Endothelial cell of umbilical vein (primary cell): ENCODE measurements at regions not wholly inside any gene's neighbourhood (a gene's known extent, or its start where the extent isn't known, plus 50 kb on each side); places are given as distances from the start of the nearest gene placed in this dataset.

Experiments used
- BruUV-seq: library from RNA; stranded (reverse); fragments of 400-500 nt; replicated peaks from 2 replicates; lab custom pipeline; 2021; lab: Mats Ljungman, UMichigan
- CTCF ChIA-PET: fragments of 300-600, 350-600 bp; sonication (Branson Sonifier 250); formaldehyde crosslinking; loops from one replicate; lab custom pipeline; 2021; ENCODE audit warnings: antibody characterized with exemption, inconsistent platforms; lab: Charles Lee
- POLR2A ChIA-PET: fragments of 300-600, 350-600 bp; sonication (Branson Sonifier 250); formaldehyde crosslinking; loops from one replicate; lab custom pipeline; 2021; ENCODE audit warnings: antibody characterized with exemption, inconsistent platforms; lab: Charles Lee
- DNase-seq: peaks from one replicate; pipeline ENCODE4 v3.0.0-alpha.2; 2011; ENCODE audit warnings: low read depth, low spot score
- FAIRE-seq: peaks from 2 replicates; lab custom pipeline; 2011; peaks lifted over from hg19 to GRCh38; lab: Jason Lieb, UNC
- H2AFZ ChIP-seq: 2 replicates; pipeline ENCODE4 v1.6.0; 2012; ENCODE audit warnings: low read depth, low read length, control low read depth, inconsistent platforms
- H3K27ac ChIP-seq: 2 replicates; pipeline ENCODE4 v1.5.1; 2011; ENCODE audit warnings: low read depth, mild to moderate bottlenecking, control low read depth, low read length, moderate library complexity; ENCODE audit not compliant: insufficient read depth
- H3K27me3 ChIP-seq, 2 experiments: 2 replicates each; pipeline versions ENCODE4 v1.6.0 to v1.6.1; 2011; ENCODE audit warnings: low read length in 2 of 2, mixed read lengths in 1 of 2; ENCODE audit not compliant: control insufficient read depth in 2 of 2, insufficient read depth in 2 of 2
- H3K36me3 ChIP-seq, 2 experiments: 2 replicates in 1 of 2; 3 replicates in 1 of 2; pipeline ENCODE4 v1.5.1; 2011; ENCODE audit warnings: low read length in 2 of 2, mild to moderate bottlenecking in 1 of 2, moderate library complexity in 1 of 2; ENCODE audit not compliant: control insufficient read depth in 2 of 2, insufficient read depth in 2 of 2; ENCODE audit errors: extremely low read depth in 1 of 2
- H3K4me1 ChIP-seq: 3 replicates; pipeline ENCODE4 v1.5.1; 2011; ENCODE audit warnings: mild to moderate bottlenecking, low read length; ENCODE audit not compliant: control insufficient read depth, insufficient read depth; ENCODE audit errors: extremely low read depth
- H3K4me2 ChIP-seq: 2 replicates; pipeline ENCODE4 v1.6.1; 2011; ENCODE audit warnings: low read length, control low read depth, mixed read lengths; ENCODE audit not compliant: insufficient read depth
- H3K4me3 ChIP-seq, 3 experiments: fragments of 200-600 bp in 1 of 3; sonication (generic), shearing (Covaris generic) in 1 of 3; replicated peaks in 1 of 3; 2 replicates each; pipeline ENCODE4 v1.5.1; 2011 to 2016; ENCODE audit warnings: control low read depth in 3 of 3, low read length in 3 of 3, mild to moderate bottlenecking in 2 of 3, inconsistent platforms in 1 of 3, low read depth in 1 of 3, moderate library complexity in 1 of 3; ENCODE audit not compliant: insufficient read depth in 1 of 3
- H3K79me2 ChIP-seq: 2 replicates; pipeline ENCODE4 v1.6.0; 2012; ENCODE audit warnings: low read length, inconsistent platforms; ENCODE audit not compliant: control insufficient read depth, insufficient read depth
- H3K9ac ChIP-seq: replicated peaks from 2 replicates; pipeline ENCODE3; 2011; ENCODE audit warnings: low read length, control low read depth; ENCODE audit not compliant: insufficient read depth; ENCODE audit errors: extremely low read depth
- H3K9me1 ChIP-seq: replicated peaks from 3 replicates; pipeline ENCODE4 v1.6.0; 2011; ENCODE audit warnings: mild to moderate bottlenecking, low read length; ENCODE audit not compliant: control insufficient read depth, insufficient read depth; ENCODE audit errors: extremely low read depth
- H3K9me3 ChIP-seq: replicated peaks from 2 replicates; pipeline ENCODE4 v1.5.1; 2012; ENCODE audit warnings: low read length, inconsistent platforms; ENCODE audit not compliant: control insufficient read depth, insufficient read depth
- H4K20me1 ChIP-seq: replicated peaks from 2 replicates; pipeline ENCODE3; 2011; ENCODE audit warnings: mild to moderate bottlenecking, low read length; ENCODE audit not compliant: control insufficient read depth, insufficient read depth; ENCODE audit errors: extremely low read depth
- CTCF ChIP-seq, 2 donors: IDR thresholded peaks; 1 replicate in 1 of 2; 2 replicates in 1 of 2; pipeline ENCODE4 v1.5.1; 2011; ENCODE audit warnings: low read length in 2 of 2, mild to moderate bottlenecking in 2 of 2, moderate library complexity in 2 of 2, control low read depth in 1 of 2, inconsistent platforms in 1 of 2, low read depth in 1 of 2; ENCODE audit not compliant: insufficient read depth in 1 of 2; ENCODE audit errors: extremely low read depth in 1 of 2
- EZH2 ChIP-seq: IDR thresholded peaks from 2 replicates; pipeline ENCODE4 v1.6.1; 2012; ENCODE audit warnings: borderline replicate concordance, low read depth, mild to moderate bottlenecking, moderate library complexity, low read length, inconsistent platforms; ENCODE audit not compliant: severe bottlenecking
- FOS ChIP-seq: IDR thresholded peaks from 2 replicates; pipeline ENCODE4 v1.6.1; 2011; ENCODE audit warnings: mild to moderate bottlenecking, low read length, moderate library complexity, borderline replicate concordance; ENCODE audit not compliant: insufficient read depth
- GATA2 ChIP-seq: IDR thresholded peaks from 2 replicates; pipeline ENCODE4 v1.7.0; 2011; ENCODE audit warnings: low read depth, mild to moderate bottlenecking, moderate library complexity, mixed read lengths, low read length; ENCODE audit not compliant: insufficient read length, insufficient read depth
- JUN ChIP-seq: IDR thresholded peaks from 2 replicates; pipeline ENCODE4 v1.6.1; 2011; ENCODE audit warnings: borderline replicate concordance, low read depth; ENCODE audit not compliant: insufficient read length, insufficient read depth
- MYC ChIP-seq: IDR thresholded peaks from one replicate; pipeline ENCODE4 v1.6.1; 2011; ENCODE audit warnings: mild to moderate bottlenecking, low read depth, low read length
- POLR2A ChIP-seq: IDR thresholded peaks from 2 replicates; pipeline ENCODE4 v1.6.1; 2012; ENCODE audit warnings: low read depth, mild to moderate bottlenecking, control low read depth, low read length
- POLR2AphosphoS5 ChIP-seq: IDR thresholded peaks from 2 replicates; pipeline ENCODE4 v1.6.1; 2012; ENCODE audit warnings: low read depth, mild to moderate bottlenecking, control low read depth, low read length, moderate library complexity; ENCODE audit not compliant: insufficient read depth
- dilution Hi-C: fragments of 300-500 bp; cut with MboI; formaldehyde crosslinking; loops from one replicate; pipeline ENCODE4 v1.15.0; 2019; ENCODE audit warnings: low sequenced_read_pairs; ENCODE audit not compliant: extremely low pct_ligation_motif_present
- intact Hi-C: fragments of 100-400 bp; cut with micrococcal nuclease; formaldehyde crosslinking; loops from one replicate; pipeline ENCODE4 v1.10.0; 2022
- TF ChIP-seq, protein P1 (sequence below): IDR thresholded peaks from 2 replicates; pipeline ENCODE4 v1.6.1; 2011; ENCODE audit not compliant: insufficient read depth, insufficient read length

DNA sequence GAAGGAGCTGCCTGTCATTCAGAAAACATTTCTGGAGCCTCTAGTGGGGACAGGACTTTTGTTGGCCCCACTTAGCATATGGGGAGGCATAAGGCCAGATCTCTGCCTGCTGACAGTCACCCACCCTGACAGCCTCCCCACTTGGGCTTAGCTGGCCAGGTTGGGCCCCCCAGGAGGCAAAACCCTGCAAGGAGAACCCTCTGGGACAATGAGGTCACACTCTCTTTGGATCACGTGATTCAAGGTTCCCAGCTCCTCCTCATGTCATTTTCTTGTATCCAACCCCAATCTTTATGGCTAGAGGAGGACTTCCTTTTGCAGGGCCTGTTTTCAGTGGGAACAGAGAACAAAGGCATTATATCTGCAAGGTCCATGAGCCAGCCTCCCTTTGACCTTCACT lies 60.0 kb downstream of the NAV1 start:
- CTCF ChIA-PET: interaction anchor here (2.8 kb wide), 1 partner anchor 39 kb away, joined by 8 read pairs; no protein-coding TSS in a partner anchor

More for the DNA sequence above, 60.0 kb downstream of the NAV1 start:
- intact Hi-C loops (no loop called here), dilution Hi-C loops (no loop called here)
- TF ChIP-seq, protein P1, sequence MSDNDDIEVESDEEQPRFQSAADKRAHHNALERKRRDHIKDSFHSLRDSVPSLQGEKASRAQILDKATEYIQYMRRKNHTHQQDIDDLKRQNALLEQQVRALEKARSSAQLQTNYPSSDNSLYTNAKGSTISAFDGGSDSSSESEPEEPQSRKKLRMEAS: no peak
- TF ChIP-seq POLR2A: no peak
- no peak for TF ChIP-seq FOS
- no peak for TF ChIP-seq CTCF (IDR thresholded peaks at IDR 0.05; ENCODE audit: extremely low read depth in 1 of 2, insufficient read depth in 1 of 2, low read depth in 1 of 2, low read length in 2 of 2)
- TF ChIP-seq EZH2: no peak
- TF ChIP-seq POLR2AphosphoS5: no peak
- no peak for TF ChIP-seq GATA2
- no peak for TF ChIP-seq MYC
- TF ChIP-seq JUN: no peak
- no peak overlapping the region for H3K4me2 ChIP-seq
- FAIRE-seq (no peak), DNase-seq (no peak)
- no peak overlapping the region for H3K4me3 ChIP-seq
- no peaks in the 10 kb centered on the region for H3K27me3 ChIP-seq
- H3K36me3 ChIP-seq: peaks cover 1 to 2% of the 10 kb centered on the region in 2 experiments
- POLR2A ChIA-PET: no interaction called here
- no peak overlapping the region for H2AFZ ChIP-seq
- H3K79me2 ChIP-seq: peaks cover 61% of the 10 kb centered on the region
- peak overlapping the region; percentile 65 for H3K27ac ChIP-seq
- no peaks in the 10 kb centered on the region for H3K9me3 ChIP-seq
- no peaks in the 10 kb centered on the region for H3K9me1 ChIP-seq
- H4K20me1 ChIP-seq: no peaks in the 10 kb centered on the region
- no TSS peak for BruUV-seq
- H3K4me1 ChIP-seq: peaks cover 47% of the 10 kb centered on the region
- no peak overlapping the region for H3K9ac ChIP-seq
